ENCODE measurements at regions not wholly inside any gene's neighbourhood (a gene's known extent, or its start where the extent isn't known, plus 50 kb on each side); places are given as distances from the start of the nearest gene placed in this dataset.

DNA sequence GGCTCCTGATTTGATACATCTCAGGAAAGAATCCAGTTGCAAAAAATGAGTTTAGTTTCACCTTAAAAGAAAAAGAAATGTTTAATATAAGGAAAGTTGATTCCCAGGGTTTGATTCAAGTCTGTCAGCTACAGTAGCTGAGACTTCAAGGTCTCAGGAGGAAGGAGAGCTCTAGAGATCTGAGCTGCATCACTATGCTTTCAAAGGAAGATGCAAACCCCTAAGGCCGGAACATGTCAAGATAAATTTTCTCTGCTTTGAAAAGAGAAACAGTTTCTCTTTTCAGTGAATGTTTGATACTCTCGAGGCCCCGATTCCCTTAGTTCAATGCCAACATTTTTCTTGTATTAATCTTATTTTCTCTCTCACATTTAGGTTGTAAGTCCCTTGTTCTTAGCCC, 128.6 kb downstream of the RGPD3 start:
- TF ChIP-seq, protein P1, sequence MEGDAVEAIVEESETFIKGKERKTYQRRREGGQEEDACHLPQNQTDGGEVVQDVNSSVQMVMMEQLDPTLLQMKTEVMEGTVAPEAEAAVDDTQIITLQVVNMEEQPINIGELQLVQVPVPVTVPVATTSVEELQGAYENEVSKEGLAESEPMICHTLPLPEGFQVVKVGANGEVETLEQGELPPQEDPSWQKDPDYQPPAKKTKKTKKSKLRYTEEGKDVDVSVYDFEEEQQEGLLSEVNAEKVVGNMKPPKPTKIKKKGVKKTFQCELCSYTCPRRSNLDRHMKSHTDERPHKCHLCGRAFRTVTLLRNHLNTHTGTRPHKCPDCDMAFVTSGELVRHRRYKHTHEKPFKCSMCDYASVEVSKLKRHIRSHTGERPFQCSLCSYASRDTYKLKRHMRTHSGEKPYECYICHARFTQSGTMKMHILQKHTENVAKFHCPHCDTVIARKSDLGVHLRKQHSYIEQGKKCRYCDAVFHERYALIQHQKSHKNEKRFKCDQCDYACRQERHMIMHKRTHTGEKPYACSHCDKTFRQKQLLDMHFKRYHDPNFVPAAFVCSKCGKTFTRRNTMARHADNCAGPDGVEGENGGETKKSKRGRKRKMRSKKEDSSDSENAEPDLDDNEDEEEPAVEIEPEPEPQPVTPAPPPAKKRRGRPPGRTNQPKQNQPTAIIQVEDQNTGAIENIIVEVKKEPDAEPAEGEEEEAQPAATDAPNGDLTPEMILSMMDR (IDR thresholded peaks at IDR 0.05; ENCODE audit: insufficient read depth, low read length), result no peak
- no peak for TF ChIP-seq GABPA (IDR thresholded peaks at IDR 0.05; ENCODE audit: low read depth)
- TF ChIP-seq POLR2AphosphoS5 (IDR thresholded peaks at IDR 0.05; ENCODE audit: low read depth), result no peak
- no peak for TF ChIP-seq SPI1 (IDR thresholded peaks at IDR 0.05; ENCODE audit: borderline replicate concordance, low read depth)
- no peak overlapping the region for H3K4me3 ChIP-seq (replicated peaks; ENCODE audit: insufficient read depth, low read length)
- H3K27ac ChIP-seq (replicated peaks), result no peak overlapping the region
- no peak for DNase-seq (ENCODE audit: low read depth in 1 of 2, low spot score in 1 of 2)
- H3K27me3 ChIP-seq (ENCODE audit: insufficient read depth, poor library complexity, severe bottlenecking), result no peaks in the 10 kb centered on the region

DNA sequence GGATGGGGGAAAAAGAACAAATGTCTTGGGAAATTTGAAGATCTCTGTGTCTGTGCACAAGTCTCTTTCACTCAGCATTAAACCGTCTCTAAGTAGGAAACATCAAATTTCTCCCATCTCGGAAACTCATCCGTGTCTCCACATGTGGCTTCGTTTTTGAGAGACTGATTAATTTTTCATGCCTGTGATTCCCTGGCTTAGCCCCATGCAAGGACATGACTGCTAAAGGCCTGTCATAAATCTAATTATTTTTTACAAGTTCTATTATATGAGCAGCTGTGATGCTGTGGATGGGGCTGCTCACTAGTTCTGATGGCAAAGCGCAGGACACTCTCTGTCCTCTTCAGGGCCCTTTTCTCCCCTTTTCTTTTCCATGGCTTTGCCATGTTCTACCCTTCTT, 129.1 kb downstream of the RGPD3 start:
- Histone ChIP-seq H3K27me3 (ENCODE audit: insufficient read depth, poor library complexity, severe bottlenecking) (no peaks in the 10 kb centered on the region), H3K27ac (replicated peaks) (no peak overlapping the region), H3K4me3 (replicated peaks; ENCODE audit: insufficient read depth, low read length) (no peak overlapping the region)
- no peak for DNase-seq (ENCODE audit: low read depth in 1 of 2, low spot score in 1 of 2)
- no peak for TF ChIP-seq POLR2AphosphoS5 (IDR thresholded peaks at IDR 0.05; ENCODE audit: low read depth)
- no peak for TF ChIP-seq SPI1 (IDR thresholded peaks at IDR 0.05; ENCODE audit: borderline replicate concordance, low read depth)
- no peak for TF ChIP-seq GABPA (IDR thresholded peaks at IDR 0.05; ENCODE audit: low read depth)
- TF ChIP-seq, protein P1 (IDR thresholded peaks at IDR 0.05; ENCODE audit: insufficient read depth, low read length), result no peak
- TF ChIP-seq, protein P2, sequence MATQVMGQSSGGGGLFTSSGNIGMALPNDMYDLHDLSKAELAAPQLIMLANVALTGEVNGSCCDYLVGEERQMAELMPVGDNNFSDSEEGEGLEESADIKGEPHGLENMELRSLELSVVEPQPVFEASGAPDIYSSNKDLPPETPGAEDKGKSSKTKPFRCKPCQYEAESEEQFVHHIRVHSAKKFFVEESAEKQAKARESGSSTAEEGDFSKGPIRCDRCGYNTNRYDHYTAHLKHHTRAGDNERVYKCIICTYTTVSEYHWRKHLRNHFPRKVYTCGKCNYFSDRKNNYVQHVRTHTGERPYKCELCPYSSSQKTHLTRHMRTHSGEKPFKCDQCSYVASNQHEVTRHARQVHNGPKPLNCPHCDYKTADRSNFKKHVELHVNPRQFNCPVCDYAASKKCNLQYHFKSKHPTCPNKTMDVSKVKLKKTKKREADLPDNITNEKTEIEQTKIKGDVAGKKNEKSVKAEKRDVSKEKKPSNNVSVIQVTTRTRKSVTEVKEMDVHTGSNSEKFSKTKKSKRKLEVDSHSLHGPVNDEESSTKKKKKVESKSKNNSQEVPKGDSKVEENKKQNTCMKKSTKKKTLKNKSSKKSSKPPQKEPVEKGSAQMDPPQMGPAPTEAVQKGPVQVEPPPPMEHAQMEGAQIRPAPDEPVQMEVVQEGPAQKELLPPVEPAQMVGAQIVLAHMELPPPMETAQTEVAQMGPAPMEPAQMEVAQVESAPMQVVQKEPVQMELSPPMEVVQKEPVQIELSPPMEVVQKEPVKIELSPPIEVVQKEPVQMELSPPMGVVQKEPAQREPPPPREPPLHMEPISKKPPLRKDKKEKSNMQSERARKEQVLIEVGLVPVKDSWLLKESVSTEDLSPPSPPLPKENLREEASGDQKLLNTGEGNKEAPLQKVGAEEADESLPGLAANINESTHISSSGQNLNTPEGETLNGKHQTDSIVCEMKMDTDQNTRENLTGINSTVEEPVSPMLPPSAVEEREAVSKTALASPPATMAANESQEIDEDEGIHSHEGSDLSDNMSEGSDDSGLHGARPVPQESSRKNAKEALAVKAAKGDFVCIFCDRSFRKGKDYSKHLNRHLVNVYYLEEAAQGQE (IDR thresholded peaks at IDR 0.05; ENCODE audit: insufficient replicate concordance, low read depth), result no peak

DNA sequence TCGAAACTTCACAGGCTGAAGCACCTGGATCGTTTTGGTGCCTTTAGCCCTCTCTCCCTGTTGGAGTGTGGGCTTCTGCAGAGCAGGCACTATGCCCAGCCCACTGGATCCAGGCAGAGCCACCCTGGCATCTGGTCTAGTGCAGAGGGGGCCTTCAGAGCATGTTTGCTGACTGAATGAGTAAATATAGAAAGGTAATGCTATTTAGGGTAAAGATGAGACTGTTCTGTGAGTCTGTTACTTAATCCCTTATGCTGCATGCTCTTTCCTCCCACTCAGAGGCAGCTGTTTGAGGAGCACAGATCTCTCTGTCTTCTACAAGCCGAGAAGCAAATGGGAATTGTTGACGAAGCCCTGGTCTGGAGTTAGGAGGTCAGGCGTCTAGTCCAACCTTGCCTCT, 130.2 kb downstream of the RGPD3 start:
- Histone ChIP-seq H3K4me3 (replicated peaks; ENCODE audit: insufficient read depth, low read length) (no peak overlapping the region), H3K27me3 (ENCODE audit: insufficient read depth, poor library complexity, severe bottlenecking) (no peaks in the 10 kb centered on the region), H3K27ac (replicated peaks) (no peak overlapping the region)
- TF ChIP-seq, protein P2 (IDR thresholded peaks at IDR 0.05; ENCODE audit: insufficient replicate concordance, low read depth), result no peak
- no peak for TF ChIP-seq POLR2AphosphoS5 (IDR thresholded peaks at IDR 0.05; ENCODE audit: low read depth)
- TF ChIP-seq SPI1 (IDR thresholded peaks at IDR 0.05; ENCODE audit: borderline replicate concordance, low read depth), result no peak
- TF ChIP-seq GABPA (IDR thresholded peaks at IDR 0.05; ENCODE audit: low read depth), result no peak
- TF ChIP-seq, protein P1 (IDR thresholded peaks at IDR 0.05; ENCODE audit: insufficient read depth, low read length), result no peak
- DNase-seq (ENCODE audit: low read depth in 1 of 2, low spot score in 1 of 2), result no peak

DNA sequence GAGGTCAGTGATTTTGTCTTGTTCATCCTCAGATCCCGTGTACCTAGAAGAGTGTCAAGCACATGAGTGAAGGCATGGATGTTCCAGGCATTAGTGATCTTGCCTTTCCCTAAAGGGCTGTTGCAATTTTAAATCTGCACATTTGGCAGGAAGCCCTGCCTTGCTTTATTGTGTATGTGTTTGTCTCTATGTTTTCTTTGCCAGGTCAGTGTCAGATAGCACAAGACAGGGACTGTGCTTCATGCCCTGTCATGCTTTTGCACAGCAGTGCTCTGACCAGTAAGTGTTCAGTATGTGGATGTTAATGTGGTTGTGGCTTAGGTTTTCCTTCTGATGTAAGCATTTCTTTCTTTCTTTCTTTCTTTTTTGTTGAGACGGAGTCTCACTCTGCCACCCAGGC, 131.5 kb downstream of the RGPD3 start:
- H3K4me3 ChIP-seq (replicated peaks; ENCODE audit: insufficient read depth, low read length), result no peak overlapping the region
- TF ChIP-seq, protein P1 (IDR thresholded peaks at IDR 0.05; ENCODE audit: insufficient read depth, low read length), result no peak
- no peak for TF ChIP-seq POLR2AphosphoS5 (IDR thresholded peaks at IDR 0.05; ENCODE audit: low read depth)
- no peak for TF ChIP-seq SPI1 (IDR thresholded peaks at IDR 0.05; ENCODE audit: borderline replicate concordance, low read depth)
- TF ChIP-seq GABPA (IDR thresholded peaks at IDR 0.05; ENCODE audit: low read depth), result no peak
- no peak overlapping the region for H3K27ac ChIP-seq (replicated peaks)
- no peak for DNase-seq (ENCODE audit: low read depth in 1 of 2, low spot score in 1 of 2)
- H3K27me3 ChIP-seq (ENCODE audit: insufficient read depth, poor library complexity, severe bottlenecking), result no peaks in the 10 kb centered on the region
